HG03135 (cell line): ENCODE measurements at regions not wholly inside any gene's neighbourhood (a gene's known extent, or its start where the extent isn't known, plus 50 kb on each side); places are given as distances from the start of the nearest gene placed in this dataset.
"Not testable (repeated sequence)": the region's sequence is repeated elsewhere in the genome, so short reads cannot be mapped to it uniquely, and the experiment has no call there.

Experiments
- ATAC-seq: cut with Tn5 transposase; IDR thresholded peaks from one replicate; pipeline ENCODE4 v1.9.1; 2021; ENCODE audit warnings: mild to moderate bottlenecking, moderate library complexity; ENCODE audit not compliant: unreplicated experiment

GRCh38 chr10:81708416-81708815 lies 166.6 kb upstream of the NRG3 start:
- ATAC-seq = no peak

GRCh38 chr10:81708929-81709328 lies 166.1 kb upstream of the NRG3 start:
- no peak for ATAC-seq

- ATAC-seq = no peak
These were observed 152.6 kb upstream of the NRG3 start for GRCh38 chr10:81722399-81722798.

GRCh38 chr10:81724431-81724830 lies 150.6 kb upstream of the NRG3 start:
- no peak for ATAC-seq

GRCh38 chr10:81725851-81726250 lies 149.1 kb upstream of the NRG3 start:
- no peak for ATAC-seq

- no peak for ATAC-seq
These were observed 146.3 kb upstream of the NRG3 start for GRCh38 chr10:81728692-81729091.

- no peak for ATAC-seq
These were observed 144.1 kb upstream of the NRG3 start for GRCh38 chr10:81730891-81731290.

- no peak for ATAC-seq
These were observed 141.5 kb upstream of the NRG3 start for GRCh38 chr10:81733542-81733941.

- not testable (repeated sequence) for ATAC-seq
These were observed 139.8 kb upstream of the NRG3 start for GRCh38 chr10:81735167-81735566.

- no peak for ATAC-seq
These were observed 115.9 kb upstream of the NRG3 start for GRCh38 chr10:81759111-81759510.

GRCh38 chr10:81784111-81784597 lies 90.8 kb upstream of the NRG3 start:
- ATAC-seq = no peak

GRCh38 chr10:81792729-81793128 lies 82.3 kb upstream of the NRG3 start:
- ATAC-seq = no peak

- no peak for ATAC-seq
These were observed 68.2 kb upstream of the NRG3 start for GRCh38 chr10:81806842-81807241.

GRCh38 chr10:81814842-81815241 lies 60.2 kb upstream of the NRG3 start:
- no peak for ATAC-seq

- ATAC-seq = no peak
These were observed 57.3 kb upstream of the NRG3 start for GRCh38 chr10:81817596-81818170.

GRCh38 chr10:81820418-81820817 lies 54.6 kb upstream of the NRG3 start:
- no peak for ATAC-seq
